HG03460 (cell line): ENCODE measurements at regions not wholly inside any gene's neighbourhood (a gene's known extent, or its start where the extent isn't known, plus 50 kb on each side); places are given as distances from the start of the nearest gene placed in this dataset.

Experiments used
- ATAC-seq: cut with Tn5 transposase; IDR thresholded peaks from one replicate; pipeline ENCODE4 v1.9.1; 2021; ENCODE audit not compliant: unreplicated experiment

- no peak for ATAC-seq
Observed at GRCh38 chr6:29884261-29884660, 56.6 kb downstream of the HLA-G start.

- no peak for ATAC-seq
Observed at GRCh38 chr6:29886701-29887100, 55.6 kb upstream of the HLA-A start.

- ATAC-seq, result peak; percentile 22
Observed at GRCh38 chr6:29887330-29887818, 55.0 kb upstream of the HLA-A start.

- peak; percentile 69 for ATAC-seq
Observed at GRCh38 chr6:29887819-29888776, 54.2 kb upstream of the HLA-A start.
